Esophagus muscularis mucosa (tissue), 4 donors: ENCODE measurements at regions not wholly inside any gene's neighbourhood (a gene's known extent, or its start where the extent isn't known, plus 50 kb on each side); places are given as distances from the start of the nearest gene placed in this dataset.

Source experiments
- DNase-seq: peaks from one replicate; pipeline ENCODE4 v3.0.0-alpha.2; 2017; ENCODE audit errors: extremely low spot score
- H3K27ac ChIP-seq, 4 donors: fragments of 200-600 bp; sonication (generic); replicated peaks in 1 of 4; 1 replicate in 3 of 4; 2 replicates in 1 of 4; pipeline ENCODE4 v1.5.1; 2016 to 2019; ENCODE audit warnings: mild to moderate bottlenecking in 1 of 4
- H3K27me3 ChIP-seq, 4 donors: fragments of 200-600 bp; sonication (generic); one replicate each; pipeline versions ENCODE4 v1.5.1 to v1.6.0; 2016 to 2019
- H3K36me3 ChIP-seq, 4 donors: fragments of 200-600 bp; sonication (generic); one replicate each; pipeline ENCODE4 v1.5.1; 2016 to 2019
- H3K4me1 ChIP-seq, 4 donors: fragments of 200-600 bp; sonication (generic); one replicate each; pipeline ENCODE4 v1.5.1; 2016 to 2019
- H3K4me3 ChIP-seq, 4 donors: fragments of 200-600 bp; sonication (generic); 1 replicate in 2 of 4; 2 replicates in 2 of 4; pipeline ENCODE4 v1.5.1; 2016 to 2019; ENCODE audit warnings: mild to moderate bottlenecking in 4 of 4, moderate library complexity in 1 of 4
- H3K9me3 ChIP-seq, 4 donors: fragments of 200-600 bp; sonication (generic); 1 replicate in 3 of 4; 2 replicates in 1 of 4; pipeline ENCODE4 v1.5.1; 2016 to 2019
- EP300 ChIP-seq: sonication (generic); formaldehyde crosslinking; IDR thresholded peaks from one replicate; pipeline ENCODE4 v1.6.1; 2017; ENCODE audit warnings: antibody characterized with exemption
- POLR2A ChIP-seq: fragments of 450-650 bp; IDR thresholded peaks from one replicate; pipeline ENCODE4 v1.6.1; 2017; ENCODE audit warnings: antibody characterized with exemption, moderate library complexity, mild to moderate bottlenecking, low read depth
- POLR2AphosphoS5 ChIP-seq, 2 donors: sonication (generic); formaldehyde crosslinking; IDR thresholded peaks; one replicate each; pipeline ENCODE4 v1.6.1; 2017; ENCODE audit warnings: antibody characterized with exemption in 2 of 2
- whole genome bisulfite sequencing: methylation state at CpG from one replicate; pipeline ENCODE4 v1.1.5; 2018; 5-methylcytosine and 5-hydroxymethylcytosine counted together
- intact Hi-C: fragments of 100-400 bp; cut with DNase I; formaldehyde crosslinking; loops from one replicate; pipeline ENCODE4 v1.15.1; 2023
- TF ChIP-seq, protein P1 (sequence below), 3 experiments: fragments of 200-600 bp in 2 of 3; fragments of 450-650 bp in 1 of 3; sonication (generic) in 2 of 3; IDR thresholded peaks; one replicate each; pipeline ENCODE4 v1.5.1; 2017 to 2019; ENCODE audit warnings: antibody characterized with exemption in 3 of 3, mild to moderate bottlenecking in 2 of 3, moderate library complexity in 1 of 3

DNA sequence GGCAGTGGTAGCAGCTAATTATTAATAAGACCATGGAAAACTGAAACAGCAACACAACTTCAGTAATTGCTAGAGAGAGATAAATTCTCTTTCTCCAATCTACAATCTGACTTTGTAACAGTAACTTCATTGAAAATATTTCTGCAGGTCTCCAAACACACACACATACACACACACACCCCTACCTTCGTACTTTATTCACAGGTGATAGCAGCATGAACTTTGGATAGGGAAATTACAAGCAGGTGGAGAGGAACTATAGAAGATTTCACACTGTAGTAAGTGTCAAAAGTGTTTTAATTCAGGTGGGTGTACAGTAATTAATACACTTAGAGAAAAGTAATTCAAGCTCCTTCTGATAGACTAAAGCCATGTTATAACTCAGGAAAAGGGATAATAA, 587.5 kb downstream of the TUSC7 start:
- no peak overlapping the region for H3K27ac ChIP-seq
- no peak for DNase-seq
- H3K9me3 ChIP-seq = no peaks in the 10 kb centered on the region
- no peak overlapping the region for H3K4me3 ChIP-seq
- no peaks in the 10 kb centered on the region for H3K36me3 ChIP-seq
- H3K4me1 ChIP-seq = no peaks in the 10 kb centered on the region
- TF ChIP-seq POLR2AphosphoS5 (IDR thresholded peaks at IDR 0.05) (no peak), POLR2A (no peak), EP300 (no peak)
- TF ChIP-seq, protein P1, sequence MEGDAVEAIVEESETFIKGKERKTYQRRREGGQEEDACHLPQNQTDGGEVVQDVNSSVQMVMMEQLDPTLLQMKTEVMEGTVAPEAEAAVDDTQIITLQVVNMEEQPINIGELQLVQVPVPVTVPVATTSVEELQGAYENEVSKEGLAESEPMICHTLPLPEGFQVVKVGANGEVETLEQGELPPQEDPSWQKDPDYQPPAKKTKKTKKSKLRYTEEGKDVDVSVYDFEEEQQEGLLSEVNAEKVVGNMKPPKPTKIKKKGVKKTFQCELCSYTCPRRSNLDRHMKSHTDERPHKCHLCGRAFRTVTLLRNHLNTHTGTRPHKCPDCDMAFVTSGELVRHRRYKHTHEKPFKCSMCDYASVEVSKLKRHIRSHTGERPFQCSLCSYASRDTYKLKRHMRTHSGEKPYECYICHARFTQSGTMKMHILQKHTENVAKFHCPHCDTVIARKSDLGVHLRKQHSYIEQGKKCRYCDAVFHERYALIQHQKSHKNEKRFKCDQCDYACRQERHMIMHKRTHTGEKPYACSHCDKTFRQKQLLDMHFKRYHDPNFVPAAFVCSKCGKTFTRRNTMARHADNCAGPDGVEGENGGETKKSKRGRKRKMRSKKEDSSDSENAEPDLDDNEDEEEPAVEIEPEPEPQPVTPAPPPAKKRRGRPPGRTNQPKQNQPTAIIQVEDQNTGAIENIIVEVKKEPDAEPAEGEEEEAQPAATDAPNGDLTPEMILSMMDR (IDR thresholded peaks at IDR 0.05) = no peak
- intact Hi-C loops = no loop called here
- H3K27me3 ChIP-seq = no peaks in the 10 kb centered on the region
- 76% methylated on average over 1 of the region's 1 CpG for WGBS

DNA sequence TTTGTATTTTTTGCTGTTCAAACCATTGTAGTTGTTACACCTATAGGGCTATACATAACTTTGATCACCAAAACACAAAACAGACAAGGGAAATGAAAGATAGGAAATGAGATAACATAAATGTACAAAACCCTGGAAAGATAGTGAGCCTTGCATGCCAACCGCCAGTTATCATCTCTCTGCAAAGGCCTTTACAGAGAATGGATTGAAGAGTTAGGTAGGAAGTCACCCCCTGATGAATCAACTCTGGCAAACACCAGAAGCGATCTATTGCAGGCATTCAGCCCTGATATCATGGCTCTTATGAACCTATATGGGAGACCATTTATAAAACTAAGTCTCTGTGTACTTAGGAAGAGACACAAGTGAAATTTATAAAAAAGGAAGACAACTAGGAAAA, 588.0 kb downstream of the TUSC7 start:
- intact Hi-C loops = no loop called here
- no peaks in the 10 kb centered on the region for H3K9me3 ChIP-seq
- 93% methylated on average over 2 of the region's 2 CpGs for WGBS

DNA sequence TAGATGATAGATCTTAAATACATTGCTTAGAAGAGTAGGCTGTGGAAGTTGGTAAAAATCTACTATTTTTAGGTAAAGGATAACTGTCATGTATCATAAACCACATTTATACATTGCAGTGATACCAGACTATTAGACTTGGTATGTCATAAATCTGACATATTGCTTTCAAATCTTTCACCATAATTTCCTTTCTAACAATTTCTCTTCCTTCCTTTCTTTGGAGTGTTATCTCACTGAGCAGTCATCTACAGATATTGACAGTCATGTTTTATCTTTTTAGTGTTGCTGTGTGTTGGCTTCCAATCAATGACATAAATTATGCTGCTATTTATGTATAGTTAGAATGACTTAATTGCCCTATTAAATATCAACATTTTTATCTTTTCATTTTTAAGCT, 588.7 kb downstream of the TUSC7 start:
- Histone ChIP-seq H3K9me3 (no peaks in the 10 kb centered on the region), H3K4me3 (no peak overlapping the region), H3K4me1 (no peaks in the 10 kb centered on the region), H3K36me3 (no peaks in the 10 kb centered on the region), H3K27ac (no peak overlapping the region), H3K27me3 (no peaks in the 10 kb centered on the region)
- DNase-seq = no peak
- intact Hi-C loops = loop anchor here (2.0 kb wide), 1 partner anchor 21 kb away; no protein-coding TSS in a partner anchor
- TF ChIP-seq POLR2A (no peak), EP300 (no peak), POLR2AphosphoS5 (IDR thresholded peaks at IDR 0.05) (no peak)
- TF ChIP-seq, protein P1 (IDR thresholded peaks at IDR 0.05) = no peak

More for the DNA sequence above, 588.0 kb downstream of the TUSC7 start:
- Histone ChIP-seq H3K4me3 (no peak overlapping the region), H3K27me3 (no peaks in the 10 kb centered on the region), H3K36me3 (no peaks in the 10 kb centered on the region), H3K4me1 (no peaks in the 10 kb centered on the region), H3K27ac (no peak overlapping the region)
- no peak for TF ChIP-seq EP300
- TF ChIP-seq, protein P1 (IDR thresholded peaks at IDR 0.05) = no peak
- TF ChIP-seq POLR2AphosphoS5 (IDR thresholded peaks at IDR 0.05) = no peak
- no peak for TF ChIP-seq POLR2A
- no peak for DNase-seq

DNA sequence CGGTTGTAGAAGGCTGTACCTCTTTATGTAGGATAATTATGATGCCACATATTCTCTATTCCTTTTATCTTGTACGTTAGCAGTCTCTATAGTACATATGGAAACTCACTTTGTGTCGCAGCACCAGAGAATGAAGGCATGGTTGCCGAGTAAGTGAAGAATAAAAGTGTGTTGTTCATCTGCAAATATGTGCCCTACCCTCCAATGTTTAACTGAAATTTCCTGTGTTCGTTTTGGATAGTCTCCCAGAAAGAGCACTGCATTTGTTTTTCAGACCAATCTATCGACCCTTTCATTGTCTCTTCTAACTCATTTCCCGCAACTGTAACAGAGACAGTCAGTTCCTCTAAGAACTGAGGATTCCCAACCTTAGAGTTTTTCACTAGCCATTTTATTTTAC, 592.8 kb downstream of the TUSC7 start:
- no peak overlapping the region for H3K4me3 ChIP-seq
- DNase-seq = no peak
- no peaks in the 10 kb centered on the region for H3K4me1 ChIP-seq
- intact Hi-C loops = no loop called here
- 61% methylated on average over 7 of the region's 7 CpGs for WGBS
- H3K27ac ChIP-seq = no peak overlapping the region
- H3K9me3 ChIP-seq = no peaks in the 10 kb centered on the region
- H3K36me3 ChIP-seq = no peaks in the 10 kb centered on the region
- TF ChIP-seq, protein P1 (IDR thresholded peaks at IDR 0.05) = no peak
- TF ChIP-seq POLR2A (no peak), POLR2AphosphoS5 (IDR thresholded peaks at IDR 0.05) (no peak), EP300 (no peak)
- no peaks in the 10 kb centered on the region for H3K27me3 ChIP-seq

DNA sequence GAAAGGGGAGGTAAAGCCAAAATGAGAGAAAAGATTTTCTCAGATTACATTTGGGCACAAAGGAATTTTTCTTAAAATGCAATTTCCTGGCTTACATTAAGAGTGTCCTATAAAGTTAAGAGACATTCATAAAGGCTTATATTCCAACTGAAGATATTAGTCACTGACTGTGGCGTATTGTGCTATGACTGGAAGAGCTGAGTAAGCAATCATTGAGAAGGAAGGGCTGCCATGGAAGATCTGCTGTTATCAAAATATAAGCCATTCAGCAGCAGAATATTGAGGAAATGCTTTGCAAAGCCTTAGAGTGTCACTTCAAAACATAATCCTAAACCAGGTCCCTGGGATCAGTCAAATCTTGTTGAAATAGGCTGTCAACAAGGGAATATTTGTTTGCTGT, 593.9 kb downstream of the TUSC7 start:
- TF ChIP-seq POLR2AphosphoS5 (IDR thresholded peaks at IDR 0.05) = no peak
- TF ChIP-seq, protein P1 (IDR thresholded peaks at IDR 0.05) = no peak
- no peak for TF ChIP-seq EP300
- TF ChIP-seq POLR2A = no peak
- intact Hi-C loops = no loop called here
- no peak for DNase-seq
- H3K4me3 ChIP-seq = no peak overlapping the region
- no peak overlapping the region for H3K27ac ChIP-seq
- H3K4me1 ChIP-seq = no peaks in the 10 kb centered on the region
- H3K9me3 ChIP-seq = no peaks in the 10 kb centered on the region
- WGBS = 64% methylated on average over 1 of the region's 1 CpG
- H3K27me3 ChIP-seq = no peaks in the 10 kb centered on the region
- no peaks in the 10 kb centered on the region for H3K36me3 ChIP-seq
